Right lobe of liver (tissue), 4 donors: ENCODE measurements at regions not wholly inside any gene's neighbourhood (a gene's known extent, or its start where the extent isn't known, plus 50 kb on each side); places are given as distances from the start of the nearest gene placed in this dataset.

ENCODE experiments used
- CTCF ChIP-seq, 4 donors: fragments of 200-600 bp in 3 of 4; fragments of 450-650 bp in 1 of 4; IDR thresholded peaks; one replicate each; pipeline versions ENCODE4 v1.5.1 to v1.8.0; 2016 to 2022; ENCODE audit warnings: antibody characterized with exemption in 4 of 4, mild to moderate bottlenecking in 2 of 4
- POLR2A ChIP-seq: fragments of 450-650 bp; IDR thresholded peaks from one replicate; pipeline ENCODE4 v1.6.1; 2017; ENCODE audit warnings: antibody characterized with exemption, mild to moderate bottlenecking
- donor health status: DM: no; HTN: no; CAD: no.
- donor health status: DM: no; HTN: no; CAD: no.
- donor health status: DM: no; HTN: yes; CAD: no.

- no peak for TF ChIP-seq CTCF (IDR thresholded peaks at IDR 0.05)
- no peak for TF ChIP-seq POLR2A
Measured at GRCh38 chr13:44770951-44771350, 194.8 kb upstream of the TSC22D1 start.
